ENCODE measurements at regions not wholly inside any gene's neighbourhood (a gene's known extent, or its start where the extent isn't known, plus 50 kb on each side); places are given as distances from the start of the nearest gene placed in this dataset.

DNA sequence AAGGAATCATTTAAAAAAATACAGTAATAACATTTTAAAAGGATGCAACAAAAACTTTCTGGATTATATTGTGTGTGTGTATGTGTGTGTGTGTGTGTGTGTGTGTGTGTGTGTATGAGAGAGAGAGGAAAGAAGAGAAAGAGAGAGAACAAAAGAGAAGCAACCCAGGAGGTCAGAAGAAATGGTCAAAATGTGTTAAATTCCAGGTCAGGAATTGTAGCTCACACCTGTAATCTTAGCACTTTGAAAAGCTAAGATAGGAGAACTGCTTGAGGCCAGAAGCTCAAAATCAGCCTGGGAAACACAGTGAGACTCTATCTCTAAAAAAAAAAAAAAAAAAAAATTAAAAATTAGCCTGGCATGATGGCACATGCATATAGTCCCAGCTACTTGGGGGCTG is 311.8 kb upstream of the CDH12 start:
- TF ChIP-seq, protein P1, sequence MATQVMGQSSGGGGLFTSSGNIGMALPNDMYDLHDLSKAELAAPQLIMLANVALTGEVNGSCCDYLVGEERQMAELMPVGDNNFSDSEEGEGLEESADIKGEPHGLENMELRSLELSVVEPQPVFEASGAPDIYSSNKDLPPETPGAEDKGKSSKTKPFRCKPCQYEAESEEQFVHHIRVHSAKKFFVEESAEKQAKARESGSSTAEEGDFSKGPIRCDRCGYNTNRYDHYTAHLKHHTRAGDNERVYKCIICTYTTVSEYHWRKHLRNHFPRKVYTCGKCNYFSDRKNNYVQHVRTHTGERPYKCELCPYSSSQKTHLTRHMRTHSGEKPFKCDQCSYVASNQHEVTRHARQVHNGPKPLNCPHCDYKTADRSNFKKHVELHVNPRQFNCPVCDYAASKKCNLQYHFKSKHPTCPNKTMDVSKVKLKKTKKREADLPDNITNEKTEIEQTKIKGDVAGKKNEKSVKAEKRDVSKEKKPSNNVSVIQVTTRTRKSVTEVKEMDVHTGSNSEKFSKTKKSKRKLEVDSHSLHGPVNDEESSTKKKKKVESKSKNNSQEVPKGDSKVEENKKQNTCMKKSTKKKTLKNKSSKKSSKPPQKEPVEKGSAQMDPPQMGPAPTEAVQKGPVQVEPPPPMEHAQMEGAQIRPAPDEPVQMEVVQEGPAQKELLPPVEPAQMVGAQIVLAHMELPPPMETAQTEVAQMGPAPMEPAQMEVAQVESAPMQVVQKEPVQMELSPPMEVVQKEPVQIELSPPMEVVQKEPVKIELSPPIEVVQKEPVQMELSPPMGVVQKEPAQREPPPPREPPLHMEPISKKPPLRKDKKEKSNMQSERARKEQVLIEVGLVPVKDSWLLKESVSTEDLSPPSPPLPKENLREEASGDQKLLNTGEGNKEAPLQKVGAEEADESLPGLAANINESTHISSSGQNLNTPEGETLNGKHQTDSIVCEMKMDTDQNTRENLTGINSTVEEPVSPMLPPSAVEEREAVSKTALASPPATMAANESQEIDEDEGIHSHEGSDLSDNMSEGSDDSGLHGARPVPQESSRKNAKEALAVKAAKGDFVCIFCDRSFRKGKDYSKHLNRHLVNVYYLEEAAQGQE (IDR thresholded peaks at IDR 0.05; ENCODE audit: insufficient read depth in 1 of 2, low read depth in 2 of 2, low read length in 2 of 2) = no peak
- TF ChIP-seq FOXP2 (optimal IDR thresholded peaks at IDR 0.05; ENCODE audit: borderline replicate concordance, extremely low read depth, extremely low read length, insufficient read depth) = no peak
- no peak for TF ChIP-seq POLR2AphosphoS5 (IDR thresholded peaks at IDR 0.05; ENCODE audit: low read depth, low read length)
- no peak for TF ChIP-seq SIN3A (IDR thresholded peaks at IDR 0.05; ENCODE audit: borderline replicate concordance, insufficient read depth, low read length)
- no peak for TF ChIP-seq TAF1 (IDR thresholded peaks at IDR 0.05; ENCODE audit: borderline replicate concordance, insufficient read depth, low read length)

GRCh38 chr5:23158179-23158578 is 305.0 kb upstream of the CDH12 start:
- TF ChIP-seq TAF1 (IDR thresholded peaks at IDR 0.05; ENCODE audit: borderline replicate concordance, insufficient read depth, low read length) (no peak), POLR2AphosphoS5 (IDR thresholded peaks at IDR 0.05; ENCODE audit: low read depth, low read length) (no peak)

DNA sequence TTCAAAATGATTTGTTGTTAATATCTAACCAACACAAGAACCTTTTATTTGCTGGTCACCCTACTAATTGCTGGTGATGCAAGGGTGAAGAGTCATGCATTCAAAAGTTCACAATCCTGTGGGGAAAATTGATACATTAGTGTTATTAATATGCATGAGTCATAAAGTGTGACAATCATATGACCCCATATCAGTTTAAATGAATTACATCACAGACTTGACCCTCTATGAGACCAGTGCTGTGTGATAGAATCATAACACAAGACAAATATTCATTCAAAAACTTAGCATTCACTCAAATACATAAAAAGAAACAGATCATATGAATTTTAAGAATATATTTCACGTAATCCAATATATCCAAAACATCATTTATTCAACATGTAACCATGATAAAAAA is 304.6 kb upstream of the CDH12 start:
- TF ChIP-seq POLR2AphosphoS5 (IDR thresholded peaks at IDR 0.05; ENCODE audit: low read depth, low read length) (no peak), SIN3A (IDR thresholded peaks at IDR 0.05; ENCODE audit: borderline replicate concordance, insufficient read depth, low read length) (no peak), FOXP2 (optimal IDR thresholded peaks at IDR 0.05; ENCODE audit: borderline replicate concordance, extremely low read depth, extremely low read length, insufficient read depth) (no peak), TAF1 (IDR thresholded peaks at IDR 0.05; ENCODE audit: borderline replicate concordance, insufficient read depth, low read length) (no peak)
- TF ChIP-seq, protein P1 (IDR thresholded peaks at IDR 0.05; ENCODE audit: insufficient read depth in 1 of 2, low read depth in 2 of 2, low read length in 2 of 2) = no peak

GRCh38 chr5:23157169-23157568 is 304.0 kb upstream of the CDH12 start:
- TF ChIP-seq POLR2AphosphoS5 (IDR thresholded peaks at IDR 0.05; ENCODE audit: low read depth, low read length) (no peak), SIN3A (IDR thresholded peaks at IDR 0.05; ENCODE audit: borderline replicate concordance, insufficient read depth, low read length) (no peak), FOXP2 (optimal IDR thresholded peaks at IDR 0.05; ENCODE audit: borderline replicate concordance, extremely low read depth, extremely low read length, insufficient read depth) (no peak), TAF1 (IDR thresholded peaks at IDR 0.05; ENCODE audit: borderline replicate concordance, insufficient read depth, low read length) (no peak)
- TF ChIP-seq, protein P1 (IDR thresholded peaks at IDR 0.05; ENCODE audit: insufficient read depth in 1 of 2, low read depth in 2 of 2, low read length in 2 of 2) = no peak

GRCh38 chr5:23147625-23148024 is 294.5 kb upstream of the CDH12 start:
- TF ChIP-seq TAF1 (IDR thresholded peaks at IDR 0.05; ENCODE audit: borderline replicate concordance, insufficient read depth, low read length) = no peak
- TF ChIP-seq POLR2AphosphoS5 (IDR thresholded peaks at IDR 0.05; ENCODE audit: low read depth, low read length) = no peak
- TF ChIP-seq FOXP2 (optimal IDR thresholded peaks at IDR 0.05; ENCODE audit: borderline replicate concordance, extremely low read depth, extremely low read length, insufficient read depth) = no peak
- TF ChIP-seq, protein P1 (IDR thresholded peaks at IDR 0.05; ENCODE audit: insufficient read depth in 1 of 2, low read depth in 2 of 2, low read length in 2 of 2) = no peak
- no peak for TF ChIP-seq SIN3A (IDR thresholded peaks at IDR 0.05; ENCODE audit: borderline replicate concordance, insufficient read depth, low read length)

Measured in PFSK-1 (cell line).